ENCODE measurements at regions not wholly inside any gene's neighbourhood (a gene's known extent, or its start where the extent isn't known, plus 50 kb on each side); places are given as distances from the start of the nearest gene placed in this dataset.

DNA sequence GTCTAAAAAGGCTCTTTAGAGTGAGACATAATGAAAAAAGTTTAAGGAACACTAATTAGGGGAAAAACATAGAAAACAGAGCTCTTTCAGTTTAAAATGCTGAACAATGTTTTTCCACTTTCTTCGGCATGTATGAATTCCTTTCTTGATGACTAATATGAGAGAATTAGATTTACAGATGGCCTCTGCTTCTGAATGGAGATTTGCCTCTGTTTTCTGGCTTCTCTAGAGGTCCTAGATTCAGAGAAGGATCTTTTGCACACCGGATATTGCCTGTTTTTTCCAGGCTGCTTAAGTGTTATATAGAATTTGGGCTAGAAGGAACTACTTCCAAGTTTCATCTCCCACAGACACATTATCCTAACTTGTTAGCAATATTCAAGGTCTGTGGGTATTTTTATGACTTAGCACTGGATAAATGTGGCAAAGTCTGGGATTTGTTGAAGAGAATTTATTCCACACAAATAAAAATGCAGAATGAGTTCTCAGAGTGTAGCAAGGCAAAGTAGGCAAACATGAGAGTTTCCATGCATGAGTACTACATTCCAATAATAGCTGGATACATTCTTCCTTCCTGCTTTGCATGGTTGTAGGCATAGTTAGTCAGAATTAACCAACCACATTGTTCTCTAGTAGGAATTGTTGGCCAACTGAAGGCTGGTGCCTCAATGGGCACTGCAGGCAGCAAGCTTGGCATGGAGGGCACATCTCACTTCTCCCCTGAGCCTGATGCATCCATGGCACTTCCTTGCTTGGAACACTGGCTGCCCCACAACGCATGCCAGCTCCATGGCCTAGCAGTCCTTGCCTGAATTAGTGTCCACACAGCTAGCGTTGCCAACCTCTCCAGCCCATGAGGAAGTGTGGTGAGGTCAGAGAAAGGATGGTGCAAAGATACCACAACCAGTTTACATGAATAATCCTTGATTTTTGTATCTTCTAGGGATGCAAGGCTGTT, 224.2 kb downstream of the CLIC5 start:
- no peak for DNase-seq
- H3K4me3 Mint-ChIP-seq (ENCODE audit: unreplicated experiment): no peak overlapping the region
- H3K27me3 Mint-ChIP-seq (ENCODE audit: unreplicated experiment): no peaks in the 10 kb centered on the region
- H3K36me3 Mint-ChIP-seq (ENCODE audit: unreplicated experiment): no peaks in the 10 kb centered on the region
- H3K4me1 Mint-ChIP-seq (ENCODE audit: low read depth, unreplicated experiment): no peaks in the 10 kb centered on the region
- no peak overlapping the region for H3K27ac Mint-ChIP-seq (ENCODE audit: unreplicated experiment)
- TF ChIP-seq, protein P1, sequence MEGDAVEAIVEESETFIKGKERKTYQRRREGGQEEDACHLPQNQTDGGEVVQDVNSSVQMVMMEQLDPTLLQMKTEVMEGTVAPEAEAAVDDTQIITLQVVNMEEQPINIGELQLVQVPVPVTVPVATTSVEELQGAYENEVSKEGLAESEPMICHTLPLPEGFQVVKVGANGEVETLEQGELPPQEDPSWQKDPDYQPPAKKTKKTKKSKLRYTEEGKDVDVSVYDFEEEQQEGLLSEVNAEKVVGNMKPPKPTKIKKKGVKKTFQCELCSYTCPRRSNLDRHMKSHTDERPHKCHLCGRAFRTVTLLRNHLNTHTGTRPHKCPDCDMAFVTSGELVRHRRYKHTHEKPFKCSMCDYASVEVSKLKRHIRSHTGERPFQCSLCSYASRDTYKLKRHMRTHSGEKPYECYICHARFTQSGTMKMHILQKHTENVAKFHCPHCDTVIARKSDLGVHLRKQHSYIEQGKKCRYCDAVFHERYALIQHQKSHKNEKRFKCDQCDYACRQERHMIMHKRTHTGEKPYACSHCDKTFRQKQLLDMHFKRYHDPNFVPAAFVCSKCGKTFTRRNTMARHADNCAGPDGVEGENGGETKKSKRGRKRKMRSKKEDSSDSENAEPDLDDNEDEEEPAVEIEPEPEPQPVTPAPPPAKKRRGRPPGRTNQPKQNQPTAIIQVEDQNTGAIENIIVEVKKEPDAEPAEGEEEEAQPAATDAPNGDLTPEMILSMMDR (IDR thresholded peaks at IDR 0.05; ENCODE audit: partially characterized antibody, unreplicated experiment): no peak
- peaks cover 3% of the 10 kb centered on the region for H3K9me3 Mint-ChIP-seq (ENCODE audit: unreplicated experiment)

DNA sequence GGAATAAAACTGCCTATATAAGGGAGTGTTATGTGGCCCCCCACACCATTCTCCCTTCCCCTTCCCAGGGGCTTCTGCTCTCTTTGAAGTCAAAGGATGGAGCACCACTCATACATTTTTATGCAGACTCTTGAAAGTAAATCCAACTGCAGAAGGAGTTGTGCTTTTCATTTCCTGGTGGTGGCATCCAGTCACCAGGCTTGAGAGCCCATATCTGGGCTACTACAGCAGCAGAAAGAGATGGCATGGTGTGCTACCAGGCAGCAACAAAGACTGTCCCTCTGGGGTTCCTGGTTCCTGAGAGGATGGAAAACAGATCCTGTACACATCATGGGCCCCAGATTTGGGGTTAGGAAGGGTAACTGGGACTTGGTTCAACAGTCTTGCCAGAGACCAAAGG, 226.4 kb downstream of the CLIC5 start:
- no peak for DNase-seq
- TF ChIP-seq, protein P1 (IDR thresholded peaks at IDR 0.05; ENCODE audit: partially characterized antibody, unreplicated experiment): no peak
- Mint-ChIP-seq H3K27ac (ENCODE audit: unreplicated experiment) (no peak overlapping the region), H3K27me3 (ENCODE audit: unreplicated experiment) (no peaks in the 10 kb centered on the region), H3K36me3 (ENCODE audit: unreplicated experiment) (peaks cover 6% of the 10 kb centered on the region), H3K4me3 (ENCODE audit: unreplicated experiment) (no peak overlapping the region), H3K9me3 (ENCODE audit: unreplicated experiment) (peaks cover 5% of the 10 kb centered on the region), H3K4me1 (ENCODE audit: low read depth, unreplicated experiment) (no peaks in the 10 kb centered on the region)

DNA sequence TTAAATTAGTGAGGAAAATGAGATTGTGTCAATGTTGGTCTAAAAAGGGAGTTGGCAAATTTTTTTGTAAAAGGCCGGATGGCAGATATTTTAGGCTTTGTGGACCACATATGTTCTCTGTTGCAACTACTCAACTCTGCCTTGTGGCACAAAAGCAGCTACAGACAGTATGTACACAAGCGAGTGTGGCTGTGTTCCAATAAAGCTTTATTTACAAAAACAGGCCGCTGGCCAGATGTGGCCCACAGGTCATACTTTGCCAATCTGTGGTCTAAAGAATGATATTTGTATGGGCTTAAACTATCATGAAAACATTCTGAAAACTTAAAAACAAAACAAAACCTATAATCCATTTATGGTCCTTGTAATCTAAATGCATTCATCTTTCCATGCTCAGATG, 228.3 kb downstream of the CLIC5 start:
- peaks cover 5% of the 10 kb centered on the region for H3K9me3 Mint-ChIP-seq (ENCODE audit: unreplicated experiment)
- TF ChIP-seq, protein P1 (IDR thresholded peaks at IDR 0.05; ENCODE audit: partially characterized antibody, unreplicated experiment): no peak
- H3K4me3 Mint-ChIP-seq (ENCODE audit: unreplicated experiment): no peak overlapping the region
- DNase-seq: no peak
- no peaks in the 10 kb centered on the region for H3K27me3 Mint-ChIP-seq (ENCODE audit: unreplicated experiment)
- no peak overlapping the region for H3K27ac Mint-ChIP-seq (ENCODE audit: unreplicated experiment)
- peaks cover 6% of the 10 kb centered on the region for H3K36me3 Mint-ChIP-seq (ENCODE audit: unreplicated experiment)
- H3K4me1 Mint-ChIP-seq (ENCODE audit: low read depth, unreplicated experiment): no peaks in the 10 kb centered on the region

DNA sequence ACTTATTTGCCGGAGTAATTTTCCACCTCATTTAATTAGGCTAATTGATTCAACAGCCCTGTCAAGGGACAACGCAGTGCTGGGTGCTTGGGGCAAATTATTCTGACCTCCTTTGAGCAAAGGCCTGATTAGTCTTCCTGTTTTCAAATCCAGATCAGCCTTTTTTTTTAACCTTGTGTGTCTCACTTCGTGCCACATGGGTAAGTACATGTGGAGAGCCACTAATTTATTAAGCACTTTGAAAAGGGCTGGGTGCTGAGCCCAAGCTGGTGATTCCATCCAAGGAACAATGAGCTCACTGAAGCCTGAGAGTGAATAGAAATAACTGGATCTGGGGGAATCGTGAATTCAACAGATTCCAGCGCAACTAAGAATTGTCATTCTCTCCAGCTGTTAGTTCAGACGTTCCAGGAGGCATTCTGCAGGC, 229.3 kb downstream of the CLIC5 start:
- no peaks in the 10 kb centered on the region for H3K4me1 Mint-ChIP-seq (ENCODE audit: low read depth, unreplicated experiment)
- H3K9me3 Mint-ChIP-seq (ENCODE audit: unreplicated experiment): peaks cover 5% of the 10 kb centered on the region
- H3K27ac Mint-ChIP-seq (ENCODE audit: unreplicated experiment): no peak overlapping the region
- no peak overlapping the region for H3K4me3 Mint-ChIP-seq (ENCODE audit: unreplicated experiment)
- peaks cover 6% of the 10 kb centered on the region for H3K36me3 Mint-ChIP-seq (ENCODE audit: unreplicated experiment)
- TF ChIP-seq, protein P1 (IDR thresholded peaks at IDR 0.05; ENCODE audit: partially characterized antibody, unreplicated experiment): no peak
- no peaks in the 10 kb centered on the region for H3K27me3 Mint-ChIP-seq (ENCODE audit: unreplicated experiment)
- no peak for DNase-seq

DNA sequence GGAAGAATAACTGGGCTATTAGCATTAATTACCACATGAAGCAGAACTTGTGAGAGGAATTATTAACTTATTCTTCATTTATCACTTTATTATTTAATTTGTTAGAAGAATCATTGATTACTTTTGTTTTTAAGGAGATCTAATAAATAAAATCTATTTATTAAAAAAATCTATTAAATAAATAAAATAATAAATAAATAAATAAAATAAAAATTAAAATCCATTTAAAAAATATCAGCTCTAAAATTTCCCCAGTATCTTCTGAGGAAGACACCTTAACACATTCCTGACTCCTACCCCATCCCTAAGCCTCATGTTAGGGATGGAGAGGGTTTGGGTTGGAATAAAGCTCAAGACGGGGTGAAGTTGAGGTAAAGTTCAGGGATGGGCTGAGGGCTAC, 231.4 kb downstream of the CLIC5 start:
- peaks cover 6% of the 10 kb centered on the region for H3K36me3 Mint-ChIP-seq (ENCODE audit: unreplicated experiment)
- no peaks in the 10 kb centered on the region for H3K27me3 Mint-ChIP-seq (ENCODE audit: unreplicated experiment)
- no peaks in the 10 kb centered on the region for H3K4me1 Mint-ChIP-seq (ENCODE audit: low read depth, unreplicated experiment)
- no peak for DNase-seq
- H3K9me3 Mint-ChIP-seq (ENCODE audit: unreplicated experiment): peaks cover 5% of the 10 kb centered on the region
- no peak overlapping the region for H3K27ac Mint-ChIP-seq (ENCODE audit: unreplicated experiment)
- H3K4me3 Mint-ChIP-seq (ENCODE audit: unreplicated experiment): no peak overlapping the region
- TF ChIP-seq, protein P1 (IDR thresholded peaks at IDR 0.05; ENCODE audit: partially characterized antibody, unreplicated experiment): no peak

Data from glutamatergic neuron (in vitro differentiated cells).